ENCODE measurements at regions not wholly inside any gene's neighbourhood (a gene's known extent, or its start where the extent isn't known, plus 50 kb on each side); places are given as distances from the start of the nearest gene placed in this dataset.

GRCh38 chr2:137813176-137813575, 151.1 kb upstream of the HNMT start:
- 0% methylated on average over 3 of the region's 3 CpGs for WGBS (ENCODE audit: insufficient coverage, insufficient replicate concordance, low lambda C conversion rate, missing lambda C conversion rate)
- CTCF ChIA-PET: no interaction called here
- Histone ChIP-seq H3K4me3 (no peak overlapping the region), H3K4me2 (ENCODE audit: control insufficient read depth, insufficient read depth) (no peak overlapping the region), H3K27me3 (replicated peaks in 1 of 2; ENCODE audit: control insufficient read depth in 2 of 2, insufficient read depth in 2 of 2, low read length in 1 of 2) (no peaks in the 10 kb centered on the region; a peak in 1 of 4 replicates), H3K9ac (ENCODE audit: control insufficient read depth, insufficient read depth, low read length) (no peak overlapping the region), H3K9me3 (replicated peaks; ENCODE audit: control insufficient read depth, insufficient read depth, low read length) (no peaks in the 10 kb centered on the region; the same call in 2 of the 3 replicates), H3K36me3 (ENCODE audit: control insufficient read depth in 2 of 2, insufficient read depth in 2 of 2, low read length in 1 of 2) (no peaks in the 10 kb centered on the region), H2AFZ (ENCODE audit: control insufficient read depth, low read depth, low read length) (no peak overlapping the region), H4K20me1 (ENCODE audit: control insufficient read depth, insufficient read depth) (no peaks in the 10 kb centered on the region), H3K27ac (ENCODE audit: control insufficient read depth, insufficient read depth) (no peak overlapping the region), H3K79me2 (ENCODE audit: control insufficient read depth, insufficient read depth, low read length) (no peaks in the 10 kb centered on the region), H3K4me1 (ENCODE audit: control insufficient read depth, insufficient read depth, low read length) (no peaks in the 10 kb centered on the region)
- no TSS peak for BruUV-seq (replicated peaks)
- POLR2A ChIA-PET: no interaction called here
- FAIRE-seq (no peak), DNase-seq (ENCODE audit: low read depth, low spot score) (no peak), ATAC-seq (no peak)
- in situ Hi-C loops (cut with MboI): no loop called here
- SMC1A ChIA-PET (ENCODE audit: uncharacterized antibody, unreplicated experiment): no interaction called here
- RAD21 ChIA-PET (ENCODE audit: unreplicated experiment): no interaction called here
- intact Hi-C loops (cut with micrococcal nuclease; ENCODE audit: unreplicated experiment): no loop called here
- TF ChIP-seq TBL1XR1 (IDR thresholded peaks at IDR 0.05; ENCODE audit: low read depth, low read length) (no peak), NBN (IDR thresholded peaks at IDR 0.05) (no peak), RB1 (IDR thresholded peaks at IDR 0.05; ENCODE audit: borderline replicate concordance) (no peak), CEBPZ (IDR thresholded peaks at IDR 0.05; ENCODE audit: low read depth, low read length) (no peak), IKZF2 (IDR thresholded peaks at IDR 0.05) (no peak), KAT2A (conservative IDR thresholded peaks at IDR 0.05; ENCODE audit: control insufficient read depth, low read depth, low read length) (no peak), USF1 (IDR thresholded peaks at IDR 0.05; ENCODE audit: borderline replicate concordance, extremely low read length, insufficient read depth, low read depth, low read length) (no peak), TARDBP (IDR thresholded peaks at IDR 0.05; ENCODE audit: borderline replicate concordance) (no peak), SMARCA5 (IDR thresholded peaks at IDR 0.05) (no peak), MYB (IDR thresholded peaks at IDR 0.05; ENCODE audit: borderline replicate concordance, low read depth, low read length) (no peak), ZNF217 (IDR thresholded peaks at IDR 0.05) (no peak), BMI1 (IDR thresholded peaks at IDR 0.05; ENCODE audit: borderline replicate concordance) (no peak), PBX3 (IDR thresholded peaks at IDR 0.05; ENCODE audit: insufficient replicate concordance, low read depth, low read length) (no peak), BCL3 (IDR thresholded peaks at IDR 0.05; ENCODE audit: borderline replicate concordance, insufficient read depth, low read depth, low read length, poor library complexity, severe bottlenecking) (no peak), WRNIP1 (IDR thresholded peaks at IDR 0.05; ENCODE audit: borderline replicate concordance, low read depth, low read length) (no peak), CBFB (IDR thresholded peaks at IDR 0.05; ENCODE audit: low read depth) (no peak), SKIL (IDR thresholded peaks at IDR 0.05; ENCODE audit: low read depth, poor library complexity, severe bottlenecking) (no peak), ZNF274 (IDR thresholded peaks at IDR 0.05; ENCODE audit: insufficient read depth, insufficient read length) (no peak)
